Stromal cell of bone marrow (primary cell): ENCODE measurements at regions not wholly inside any gene's neighbourhood (a gene's known extent, or its start where the extent isn't known, plus 50 kb on each side); places are given as distances from the start of the nearest gene placed in this dataset.
"Not testable (repeated sequence)": the region's sequence is repeated elsewhere in the genome, so short reads cannot be mapped to it uniquely, and the experiment has no call there.

Experiments used
- DNase-seq: peaks from one replicate; pipeline ENCODE4 v3.0.0-alpha.2; 2012; ENCODE audit warnings: low read depth

- DNase-seq = no peak
These were observed 317.7 kb upstream of the LRFN5 start for GRCh38 chr14:41289025-41289424.

- DNase-seq = peak; percentile 10
These were observed 321.4 kb upstream of the LRFN5 start for GRCh38 chr14:41285186-41285748.

- no peak for DNase-seq
These were observed 325.9 kb upstream of the LRFN5 start for GRCh38 chr14:41280745-41281144.

GRCh38 chr14:41277450-41277849 is 329.2 kb upstream of the LRFN5 start:
- DNase-seq = no peak

- DNase-seq = no peak
These were observed 349.2 kb upstream of the LRFN5 start for GRCh38 chr14:41257476-41257875.

GRCh38 chr14:41235466-41235865 is 371.2 kb upstream of the LRFN5 start:
- no peak for DNase-seq

- DNase-seq = no peak
These were observed 376.0 kb upstream of the LRFN5 start for GRCh38 chr14:41230683-41231082.

- DNase-seq = no peak
These were observed 376.9 kb upstream of the LRFN5 start for GRCh38 chr14:41229824-41230223.

GRCh38 chr14:41225433-41225832 is 381.2 kb upstream of the LRFN5 start:
- DNase-seq = no peak

GRCh38 chr14:41222581-41222980 is 384.1 kb upstream of the LRFN5 start:
- DNase-seq = no peak

- not testable (repeated sequence) for DNase-seq
These were observed 391.7 kb upstream of the LRFN5 start for GRCh38 chr14:41214978-41215377.

GRCh38 chr14:41201696-41202095 is 405.0 kb upstream of the LRFN5 start:
- no peak for DNase-seq

- DNase-seq = no peak
These were observed 418.8 kb upstream of the LRFN5 start for GRCh38 chr14:41187868-41188267.

GRCh38 chr14:41171045-41171444 is 435.6 kb upstream of the LRFN5 start:
- DNase-seq = no peak

GRCh38 chr14:41167040-41167439 is 439.6 kb upstream of the LRFN5 start:
- no peak for DNase-seq

- DNase-seq = no peak
These were observed 452.4 kb upstream of the LRFN5 start for GRCh38 chr14:41154143-41154807.

- no peak for DNase-seq
These were observed 460.3 kb upstream of the LRFN5 start for GRCh38 chr14:41146391-41146790.

GRCh38 chr14:41144370-41144769 is 462.3 kb upstream of the LRFN5 start:
- no peak for DNase-seq

GRCh38 chr14:41137741-41138140 is 468.9 kb upstream of the LRFN5 start:
- DNase-seq = no peak

GRCh38 chr14:41130274-41130673 is 476.4 kb upstream of the LRFN5 start:
- no peak for DNase-seq

GRCh38 chr14:41120402-41120801 is 486.3 kb upstream of the LRFN5 start:
- no peak for DNase-seq

- no peak for DNase-seq
These were observed 510.5 kb upstream of the LRFN5 start for GRCh38 chr14:41096131-41096530.

- no peak for DNase-seq
These were observed 519.6 kb upstream of the LRFN5 start for GRCh38 chr14:41087056-41087455.

- DNase-seq = no peak
These were observed 533.1 kb upstream of the LRFN5 start for GRCh38 chr14:41073544-41073943.
